ENCODE measurements at regions not wholly inside any gene's neighbourhood (a gene's known extent, or its start where the extent isn't known, plus 50 kb on each side); places are given as distances from the start of the nearest gene placed in this dataset.

DNA sequence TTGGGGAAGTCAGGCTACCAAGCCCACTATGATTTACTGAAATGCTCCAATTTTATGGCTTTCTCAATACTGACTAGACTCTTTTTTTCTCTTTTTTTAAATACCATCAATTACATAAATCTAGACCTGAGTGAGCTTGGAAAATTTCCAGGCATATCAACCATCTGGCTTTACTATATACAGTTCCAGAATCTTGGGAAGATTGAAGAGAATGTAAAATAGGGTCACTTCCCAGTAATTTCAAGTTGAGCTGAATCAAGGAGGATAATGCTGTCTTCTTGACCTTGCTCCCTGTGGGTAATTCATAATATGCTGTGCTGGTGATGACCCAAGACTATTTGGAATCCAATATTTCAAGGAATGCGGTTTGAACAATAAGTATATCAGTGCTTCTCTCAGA, 108.1 kb downstream of the MAP3K21 start:
- DNase-seq, result no peak
- H3K9me3 Mint-ChIP-seq, result no peaks in the 10 kb centered on the region
- H3K27me3 Mint-ChIP-seq (ENCODE audit: low read depth), result peaks cover 20% of the 10 kb centered on the region
- H3K27ac Mint-ChIP-seq, result no peak overlapping the region
- no peak overlapping the region for H3K4me3 Mint-ChIP-seq
- no peaks in the 10 kb centered on the region for H3K36me3 Mint-ChIP-seq (ENCODE audit: low read depth)
- H3K4me1 Mint-ChIP-seq (ENCODE audit: low read depth), result no peaks in the 10 kb centered on the region
- intact Hi-C loops (cut with micrococcal nuclease), result no loop called here
- CTCF ChIA-PET, result no interaction called here

DNA sequence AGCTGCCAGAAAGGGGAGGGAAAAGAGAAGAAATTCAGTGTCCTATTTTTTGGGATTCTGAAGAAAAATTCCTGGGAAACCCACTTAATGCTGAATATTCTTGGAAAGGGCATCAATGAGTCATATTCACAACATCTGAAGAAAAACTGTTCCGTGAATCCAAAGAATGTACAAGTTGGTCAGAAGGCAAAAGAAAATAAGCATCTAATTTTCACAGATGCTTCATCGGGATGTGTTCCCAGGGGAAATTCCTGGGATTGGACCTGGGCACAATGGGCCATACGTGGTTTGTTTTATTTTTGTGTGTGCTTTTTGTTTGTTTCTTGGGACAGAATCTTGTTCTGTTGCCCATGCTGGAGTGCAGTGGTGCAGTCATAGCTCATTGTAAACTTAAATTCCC, 112.2 kb downstream of the MAP3K21 start:
- H3K4me3 Mint-ChIP-seq, result no peak overlapping the region
- H3K4me1 Mint-ChIP-seq (ENCODE audit: low read depth), result no peaks in the 10 kb centered on the region
- H3K36me3 Mint-ChIP-seq (ENCODE audit: low read depth), result no peaks in the 10 kb centered on the region
- intact Hi-C loops (cut with micrococcal nuclease), result loop anchor here (1.0 to 5.0 kb wide), 2 partner anchors 42 to 135 kb away; no protein-coding TSS in a partner anchor
- CTCF ChIA-PET, result interaction anchor here (0.8 to 3.1 kb wide), 7 partner anchors 9 to 668 kb away, joined by 3 to 18 read pairs (median 4); no protein-coding TSS in a partner anchor
- H3K27me3 Mint-ChIP-seq (ENCODE audit: low read depth), result peaks cover 17% of the 10 kb centered on the region
- H3K27ac Mint-ChIP-seq, result no peak overlapping the region
- no peak for DNase-seq
- no peaks in the 10 kb centered on the region for H3K9me3 Mint-ChIP-seq

DNA sequence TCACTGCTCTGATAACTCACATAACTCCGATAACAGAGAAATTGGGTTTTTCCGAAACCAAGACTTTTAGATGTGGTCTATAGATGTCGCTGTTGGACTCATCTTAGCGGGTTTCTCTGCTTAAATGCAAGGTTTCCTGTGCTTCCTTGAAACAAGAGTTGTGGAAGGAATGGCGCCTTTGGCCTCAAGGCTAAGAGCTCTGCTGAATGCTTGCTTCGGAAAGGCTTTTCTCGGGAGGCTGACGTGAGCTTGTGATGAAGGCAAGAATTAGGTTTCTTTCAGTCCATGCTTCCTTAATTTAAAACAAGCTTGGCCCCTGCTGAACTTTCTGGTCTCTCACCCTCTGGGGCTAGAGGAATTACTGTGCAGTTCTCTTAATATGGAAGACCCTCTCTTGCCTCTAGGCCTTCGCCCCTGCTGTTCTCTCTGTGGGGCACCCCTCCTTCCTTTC, 113.5 kb downstream of the MAP3K21 start:
- CTCF ChIA-PET, result interaction anchor here (0.6 to 3.1 kb wide), 25 partner anchors 9 to 1722 kb away, joined by 3 to 18 read pairs (median 4); no protein-coding TSS in a partner anchor
- H3K4me1 Mint-ChIP-seq (ENCODE audit: low read depth), result no peaks in the 10 kb centered on the region
- DNase-seq, result peak; percentile 8

DNA sequence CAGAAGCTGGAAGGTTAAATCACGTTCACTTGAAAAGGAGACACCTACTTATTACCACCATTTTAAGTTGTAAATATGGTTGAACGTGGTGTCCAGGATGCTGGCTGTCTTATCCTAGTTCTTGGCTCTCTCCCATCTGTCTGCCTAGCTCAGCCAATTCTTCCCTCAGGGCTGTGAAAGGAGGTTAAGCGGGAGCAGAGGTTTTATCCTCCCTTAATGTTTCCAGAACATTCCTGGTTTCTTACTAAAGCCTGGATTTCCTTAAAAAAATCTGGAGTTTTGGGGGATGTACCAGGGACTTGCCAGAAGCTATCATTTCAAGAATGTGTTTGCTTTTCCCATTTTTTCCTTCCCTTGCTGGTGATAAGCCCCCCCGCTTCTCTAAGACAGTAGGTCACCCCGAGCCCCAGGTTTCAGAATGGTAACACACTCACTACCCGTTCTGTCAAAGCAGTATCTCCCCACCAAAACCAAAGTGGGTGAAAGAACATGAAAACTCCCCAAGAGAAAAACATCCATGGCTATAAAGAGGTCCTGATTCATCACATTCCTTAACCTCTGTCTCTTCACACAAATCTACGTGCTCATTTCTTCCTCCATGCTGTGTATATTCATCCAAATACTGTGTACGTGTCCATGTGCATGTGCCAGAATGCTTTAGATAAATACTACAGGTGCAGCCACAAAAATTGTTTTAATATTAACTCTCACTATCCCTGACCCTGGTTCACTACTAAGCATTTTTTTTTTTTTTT, 114.7 kb downstream of the MAP3K21 start:
- no peaks in the 10 kb centered on the region for H3K36me3 Mint-ChIP-seq (ENCODE audit: low read depth)
- no peaks in the 10 kb centered on the region for H3K9me3 Mint-ChIP-seq
- CTCF ChIA-PET, result interaction anchor here (1.2 to 3.1 kb wide), 6 partner anchors 20 to 624 kb away, joined by 3 to 18 read pairs (median 4); no protein-coding TSS in a partner anchor
- DNase-seq, result no peak
- intact Hi-C loops (cut with micrococcal nuclease), result loop anchor here (5.0 kb wide), 1 partner anchor 45 kb away; no protein-coding TSS in a partner anchor
- H3K4me1 Mint-ChIP-seq (ENCODE audit: low read depth), result no peaks in the 10 kb centered on the region
- H3K27ac Mint-ChIP-seq, result no peak overlapping the region
- H3K4me3 Mint-ChIP-seq, result no peak overlapping the region
- H3K27me3 Mint-ChIP-seq (ENCODE audit: low read depth), result peaks cover 15% of the 10 kb centered on the region

More for the DNA sequence above, 113.5 kb downstream of the MAP3K21 start:
- Mint-ChIP-seq H3K36me3 (ENCODE audit: low read depth) (no peaks in the 10 kb centered on the region), H3K4me3 (no peak overlapping the region), H3K9me3 (no peaks in the 10 kb centered on the region), H3K27ac (no peak overlapping the region), H3K27me3 (ENCODE audit: low read depth) (peaks cover 17% of the 10 kb centered on the region)
- intact Hi-C loops (cut with micrococcal nuclease), result loop anchor here (1.0 to 5.0 kb wide), 4 partner anchors 44 to 625 kb away; no protein-coding TSS in a partner anchor

- DNase-seq, result no peak
- Mint-ChIP-seq H3K4me3 (no peak overlapping the region), H3K27ac (no peak overlapping the region), H3K36me3 (ENCODE audit: low read depth) (no peaks in the 10 kb centered on the region), H3K27me3 (ENCODE audit: low read depth) (peaks cover 15% of the 10 kb centered on the region), H3K4me1 (ENCODE audit: low read depth) (no peaks in the 10 kb centered on the region), H3K9me3 (no peaks in the 10 kb centered on the region)
- intact Hi-C loops (cut with micrococcal nuclease), result loop anchor here (5.0 kb wide), 1 partner anchor 46 kb away; no protein-coding TSS in a partner anchor
- CTCF ChIA-PET, result interaction anchor here (0.6 kb wide), 1 partner anchor 357 kb away, joined by 4 read pairs; no protein-coding TSS in a partner anchor
Observed at GRCh38 chr1:233443040-233443760, 115.7 kb downstream of the MAP3K21 start.

- CTCF ChIA-PET, result interaction anchor here (0.6 kb wide), 1 partner anchor 630 kb away, joined by 4 read pairs; no protein-coding TSS in a partner anchor
- DNase-seq, result no peak
- intact Hi-C loops (cut with micrococcal nuclease), result loop anchor here (5.0 kb wide), 1 partner anchor 47 kb away; no protein-coding TSS in a partner anchor
- no peaks in the 10 kb centered on the region for H3K36me3 Mint-ChIP-seq (ENCODE audit: low read depth)
- H3K9me3 Mint-ChIP-seq, result no peaks in the 10 kb centered on the region
- no peak overlapping the region for H3K27ac Mint-ChIP-seq
- peaks cover 10% of the 10 kb centered on the region for H3K27me3 Mint-ChIP-seq (ENCODE audit: low read depth)
- no peak overlapping the region for H3K4me3 Mint-ChIP-seq
- no peaks in the 10 kb centered on the region for H3K4me1 Mint-ChIP-seq (ENCODE audit: low read depth)
Observed at GRCh38 chr1:233444484-233444883, 117.0 kb downstream of the MAP3K21 start.

GRCh38 chr1:233445737-233446136, 118.2 kb downstream of the MAP3K21 start:
- Mint-ChIP-seq H3K36me3 (ENCODE audit: low read depth) (no peaks in the 10 kb centered on the region), H3K27me3 (ENCODE audit: low read depth) (peaks cover 6% of the 10 kb centered on the region), H3K27ac (no peak overlapping the region), H3K4me3 (no peak overlapping the region), H3K4me1 (ENCODE audit: low read depth) (no peaks in the 10 kb centered on the region), H3K9me3 (peaks cover 3% of the 10 kb centered on the region)
- no peak for DNase-seq
- intact Hi-C loops (cut with micrococcal nuclease), result no loop called here
- CTCF ChIA-PET, result no interaction called here

GRCh38 chr1:233446935-233447334, 119.4 kb downstream of the MAP3K21 start:
- H3K4me3 Mint-ChIP-seq, result no peak overlapping the region
- H3K9me3 Mint-ChIP-seq, result peaks cover 3% of the 10 kb centered on the region
- no peak for DNase-seq
- CTCF ChIA-PET, result no interaction called here
- H3K27me3 Mint-ChIP-seq (ENCODE audit: low read depth), result peaks cover 6% of the 10 kb centered on the region
- no peaks in the 10 kb centered on the region for H3K36me3 Mint-ChIP-seq (ENCODE audit: low read depth)
- no peak overlapping the region for H3K27ac Mint-ChIP-seq
- intact Hi-C loops (cut with micrococcal nuclease), result no loop called here
- no peaks in the 10 kb centered on the region for H3K4me1 Mint-ChIP-seq (ENCODE audit: low read depth)

DNA sequence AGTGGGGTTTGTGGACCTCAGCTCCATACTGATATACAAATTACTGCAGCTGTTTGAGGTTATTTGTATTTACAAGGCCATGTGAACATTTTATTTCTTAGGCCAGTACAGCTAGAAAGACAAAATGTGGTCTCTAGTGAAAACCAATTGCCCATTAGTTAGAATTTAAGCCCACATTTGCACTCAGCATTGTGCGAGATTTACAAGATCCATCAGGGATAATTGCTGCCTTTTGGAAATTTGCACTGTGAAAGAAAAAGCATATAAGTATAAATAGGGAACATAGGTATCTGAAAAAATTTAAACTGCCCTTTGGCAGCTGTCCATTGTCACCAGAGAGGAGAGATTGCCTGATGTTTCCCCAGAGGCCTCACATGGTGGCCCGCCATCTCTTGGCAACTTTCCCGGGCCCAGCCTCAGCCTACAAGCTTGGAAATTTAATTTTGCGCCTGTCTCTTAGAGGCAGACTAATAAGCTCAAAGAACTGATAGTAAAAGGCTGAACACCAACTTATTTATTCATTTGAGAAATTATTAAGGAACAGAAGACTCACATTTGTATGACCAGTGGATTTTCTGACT, 120.7 kb downstream of the MAP3K21 start:
- CTCF ChIA-PET, result interaction anchor here (0.6 kb wide), 2 partner anchors 68 to 226 kb away, joined by 3 read pairs; no protein-coding TSS in a partner anchor

GRCh38 chr1:233452724-233453123, 125.2 kb downstream of the MAP3K21 start:
- Mint-ChIP-seq H3K27me3 (ENCODE audit: low read depth) (no peaks in the 10 kb centered on the region), H3K4me3 (no peak overlapping the region), H3K36me3 (ENCODE audit: low read depth) (no peaks in the 10 kb centered on the region), H3K9me3 (peaks cover 3% of the 10 kb centered on the region), H3K4me1 (ENCODE audit: low read depth) (no peaks in the 10 kb centered on the region), H3K27ac (no peak overlapping the region)
- CTCF ChIA-PET, result no interaction called here
- intact Hi-C loops (cut with micrococcal nuclease), result no loop called here
- DNase-seq, result no peak

More for the DNA sequence above, 120.7 kb downstream of the MAP3K21 start:
- Mint-ChIP-seq H3K27me3 (ENCODE audit: low read depth) (peaks cover 3% of the 10 kb centered on the region), H3K9me3 (peaks cover 3% of the 10 kb centered on the region), H3K27ac (no peak overlapping the region), H3K4me1 (ENCODE audit: low read depth) (no peaks in the 10 kb centered on the region), H3K4me3 (no peak overlapping the region), H3K36me3 (ENCODE audit: low read depth) (no peaks in the 10 kb centered on the region)
- intact Hi-C loops (cut with micrococcal nuclease), result no loop called here
- no peak for DNase-seq

DNA sequence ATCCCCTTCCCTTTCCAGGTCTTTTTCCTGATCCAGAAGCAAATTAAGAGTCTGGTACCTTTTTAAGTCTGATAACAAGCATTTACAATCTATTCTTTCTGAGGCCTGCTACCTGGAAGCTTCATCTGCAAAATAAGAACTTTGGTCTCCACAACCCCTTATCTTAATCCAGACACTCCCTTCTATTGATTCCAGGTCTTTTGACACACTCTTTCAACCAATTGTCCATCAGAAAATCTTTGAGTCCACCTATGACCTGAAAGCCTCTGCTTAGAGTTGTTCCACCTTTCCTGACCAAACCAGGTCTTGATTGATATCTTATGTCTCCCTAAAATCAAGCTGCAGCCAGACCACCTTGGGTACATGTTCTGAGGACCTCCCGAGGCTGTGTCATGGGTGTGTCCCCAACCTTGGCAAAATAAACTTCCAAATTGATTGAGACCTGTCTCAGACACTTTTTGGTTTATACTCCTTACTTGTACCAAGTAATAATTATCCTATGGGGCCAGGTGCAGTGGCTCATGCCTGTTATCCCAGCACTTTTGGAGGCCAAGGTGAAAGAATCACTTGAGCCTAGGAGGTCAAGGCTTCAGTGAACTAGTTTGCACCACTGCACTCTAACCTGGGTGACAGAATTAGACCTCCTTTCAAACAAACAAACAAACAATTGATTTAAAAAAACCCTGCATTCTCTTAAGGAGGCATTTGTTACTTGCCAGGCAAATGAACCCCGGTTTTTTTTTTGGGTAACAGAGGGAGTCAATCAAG, 126.1 kb downstream of the MAP3K21 start:
- no peak overlapping the region for H3K4me3 Mint-ChIP-seq
- no peaks in the 10 kb centered on the region for H3K27me3 Mint-ChIP-seq (ENCODE audit: low read depth)
- H3K36me3 Mint-ChIP-seq (ENCODE audit: low read depth), result no peaks in the 10 kb centered on the region
- peaks cover 3% of the 10 kb centered on the region for H3K9me3 Mint-ChIP-seq
- CTCF ChIA-PET, result interaction anchor here (0.6 kb wide), 1 partner anchor 607 kb away, joined by 3 read pairs; no protein-coding TSS in a partner anchor
- DNase-seq, result no peak
- no peaks in the 10 kb centered on the region for H3K4me1 Mint-ChIP-seq (ENCODE audit: low read depth)
- intact Hi-C loops (cut with micrococcal nuclease), result no loop called here
- no peak overlapping the region for H3K27ac Mint-ChIP-seq

Measured in activated naive CD4-positive, alpha-beta T cell treated with anti-CD3 and anti-CD28 coated beads for 36 hours (primary cell).